Germinal center (tissue), 1 donor: ENCODE measurements at regions not wholly inside any gene's neighbourhood (a gene's known extent, or its start where the extent isn't known, plus 50 kb on each side); places are given as distances from the start of the nearest gene placed in this dataset.
"Not testable (repeated sequence)": the region's sequence is repeated elsewhere in the genome, so short reads cannot be mapped to it uniquely, and the experiment has no call there.

ENCODE experiments used
- DNase-seq: peaks from one replicate; pipeline ENCODE4 v3.0.0; 2012; ENCODE audit warnings: mixed read lengths, low spot score

DNA sequence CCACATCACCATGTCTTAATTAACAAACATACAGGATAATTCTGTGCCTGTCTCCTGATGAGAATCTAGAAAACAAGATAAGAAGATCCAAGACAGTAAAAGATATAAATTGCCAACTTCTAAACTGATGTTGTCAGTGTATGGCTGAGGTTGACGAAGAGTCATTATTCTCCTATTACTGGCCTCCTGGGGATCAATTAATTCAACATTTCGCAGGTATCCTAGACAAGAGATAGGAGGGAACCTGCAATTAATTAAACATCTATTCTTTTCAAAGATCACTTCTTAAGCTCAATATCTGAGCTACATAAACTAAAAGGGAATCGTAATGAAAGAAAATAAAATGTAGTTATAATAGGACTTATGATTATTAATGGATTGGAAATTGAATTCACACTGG is 232.0 kb upstream of the GRIA1 start:
- DNase-seq, result no peak

DNA sequence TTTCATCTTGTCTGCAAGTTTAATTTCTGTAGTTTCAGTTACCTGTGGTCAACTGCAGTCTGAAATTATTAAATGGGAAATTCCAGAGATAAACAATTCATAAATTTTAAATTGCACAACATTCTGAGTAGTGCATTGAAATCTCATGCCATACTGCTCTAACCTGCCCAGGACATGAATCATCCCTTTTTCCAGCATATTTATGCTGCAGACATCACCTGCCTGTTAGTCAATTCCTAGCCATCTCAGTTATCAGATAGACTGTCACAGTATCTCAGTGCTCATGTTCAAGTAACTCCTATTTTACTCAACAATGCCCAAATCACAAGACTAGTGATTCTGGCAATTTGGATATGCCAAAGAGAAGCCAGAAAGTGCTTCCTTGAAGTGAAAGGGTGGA is 223.0 kb upstream of the GRIA1 start:
- DNase-seq, result no peak

DNA sequence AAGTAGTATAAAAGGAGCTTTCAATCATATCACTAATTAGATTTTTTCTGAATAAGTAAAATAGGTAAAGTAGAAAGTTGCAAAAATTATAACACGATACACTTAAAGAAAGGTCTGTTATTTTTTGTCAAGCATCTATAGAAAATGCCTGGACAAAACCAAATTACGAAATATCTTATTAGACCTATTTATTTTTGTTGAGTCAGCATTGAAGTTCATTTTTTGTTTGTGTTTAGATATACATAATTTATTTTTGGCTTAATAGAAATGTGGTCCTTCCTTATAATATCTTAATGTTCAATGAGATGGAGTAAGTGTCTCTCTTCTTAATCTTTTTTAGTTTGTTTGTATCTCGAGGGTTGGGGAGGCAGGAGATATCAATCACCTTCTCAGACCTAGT is 214.8 kb upstream of the GRIA1 start:
- DNase-seq, result no peak

- DNase-seq, result no peak
Observed at GRCh38 chr5:153276151-153276550, 214.3 kb upstream of the GRIA1 start.

DNA sequence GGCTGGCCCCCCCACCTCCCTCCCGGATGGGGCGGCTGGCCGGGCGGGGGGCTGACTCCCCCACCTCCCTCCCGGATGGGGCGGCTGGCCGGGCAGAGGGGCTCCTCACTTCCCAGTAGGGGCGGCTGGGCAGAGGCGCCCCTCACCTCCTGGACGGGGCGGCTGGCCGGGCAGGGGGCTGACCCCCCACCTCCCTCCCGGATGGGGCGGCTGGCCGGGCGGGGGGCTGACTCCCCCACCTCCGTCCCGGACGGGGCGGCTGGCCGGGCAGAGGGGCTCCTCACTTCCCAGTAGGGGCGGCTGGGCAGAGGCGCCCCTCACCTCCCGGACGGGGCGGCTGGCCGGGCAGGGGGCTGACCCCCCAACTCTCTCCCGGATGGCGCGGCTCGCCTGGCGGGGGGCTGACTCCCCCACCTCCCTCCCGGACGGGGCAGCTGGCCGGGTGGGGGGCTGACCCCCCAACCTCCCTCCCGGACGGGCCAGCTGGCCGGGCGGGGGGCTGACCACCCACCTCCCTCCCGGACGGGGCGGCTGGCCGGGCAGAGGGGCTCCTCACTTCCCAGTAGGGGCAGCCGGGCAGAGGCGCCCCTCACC is 194.1 kb upstream of the GRIA1 start:
- DNase-seq, result not testable (repeated sequence)

DNA sequence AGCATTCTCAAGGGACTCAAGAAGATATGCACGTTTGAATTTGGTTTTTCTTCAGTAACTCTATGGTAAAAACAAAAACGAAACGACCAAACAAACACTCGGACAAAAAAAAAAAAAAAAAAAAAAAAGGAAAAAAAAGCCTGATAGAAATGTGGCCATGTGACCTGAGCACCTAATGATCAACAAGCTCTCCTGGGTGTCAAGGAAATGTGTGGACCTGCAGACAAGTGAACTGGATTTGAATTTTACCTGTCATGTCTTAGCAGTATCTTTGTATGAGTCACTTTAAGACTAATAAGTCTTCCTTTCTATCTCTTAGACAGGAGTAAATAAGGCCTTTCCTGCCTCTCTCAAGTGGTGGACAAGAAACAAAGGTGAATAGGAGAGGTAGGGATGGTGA is 190.6 kb upstream of the GRIA1 start:
- no peak for DNase-seq

DNA sequence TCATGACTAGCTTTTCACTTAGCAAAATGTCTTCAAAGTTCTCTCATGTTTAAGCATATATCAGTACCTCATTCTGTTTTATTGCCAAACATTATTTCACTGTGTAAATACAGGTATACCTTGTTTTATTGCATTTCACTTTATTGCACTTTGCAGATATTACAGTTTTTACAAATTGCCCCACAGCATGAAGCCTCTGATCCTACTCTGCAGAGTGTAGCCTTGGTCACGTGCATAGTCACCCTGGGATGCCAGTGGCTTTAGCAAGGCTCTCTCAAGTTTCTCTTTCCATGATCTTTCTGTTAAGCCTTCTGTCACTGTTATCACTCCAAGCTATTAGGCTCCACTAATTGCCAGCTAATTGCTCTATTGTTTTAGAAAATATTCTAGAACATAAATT is 182.2 kb upstream of the GRIA1 start:
- DNase-seq, result no peak

DNA sequence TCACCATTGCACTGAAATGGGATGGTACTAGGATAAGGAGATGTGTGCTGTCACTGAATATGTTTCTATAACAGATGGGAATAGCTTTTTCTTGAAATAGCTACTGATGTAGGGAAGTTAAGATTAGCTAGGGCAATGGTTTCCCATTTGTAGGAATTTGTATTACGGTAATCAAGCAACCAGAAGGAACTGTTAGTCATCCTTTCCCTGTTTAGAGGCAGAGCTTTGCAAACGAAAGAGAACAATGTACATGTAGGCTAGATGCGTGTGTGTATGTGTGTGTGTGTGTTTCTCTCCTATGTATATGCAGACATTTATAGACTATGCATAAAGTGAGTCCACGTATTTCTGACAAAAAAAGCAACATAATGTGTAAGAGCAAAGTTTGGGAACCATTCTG is 171.9 kb upstream of the GRIA1 start:
- no peak for DNase-seq

- DNase-seq, result no peak
Observed at GRCh38 chr5:153321478-153321877, 169.0 kb upstream of the GRIA1 start.

- DNase-seq, result no peak
Observed at GRCh38 chr5:153340139-153340538, 150.3 kb upstream of the GRIA1 start.

- DNase-seq, result no peak
Observed at GRCh38 chr5:153340738-153341137, 149.7 kb upstream of the GRIA1 start.

GRCh38 chr5:153342487-153342886 is 148.0 kb upstream of the GRIA1 start:
- DNase-seq, result no peak

- no peak for DNase-seq
Observed at GRCh38 chr5:153347611-153348010, 142.9 kb upstream of the GRIA1 start.

GRCh38 chr5:153350175-153350883 is 140.1 kb upstream of the GRIA1 start:
- DNase-seq, result no peak

GRCh38 chr5:153352685-153353219 is 137.7 kb upstream of the GRIA1 start:
- no peak for DNase-seq

DNA sequence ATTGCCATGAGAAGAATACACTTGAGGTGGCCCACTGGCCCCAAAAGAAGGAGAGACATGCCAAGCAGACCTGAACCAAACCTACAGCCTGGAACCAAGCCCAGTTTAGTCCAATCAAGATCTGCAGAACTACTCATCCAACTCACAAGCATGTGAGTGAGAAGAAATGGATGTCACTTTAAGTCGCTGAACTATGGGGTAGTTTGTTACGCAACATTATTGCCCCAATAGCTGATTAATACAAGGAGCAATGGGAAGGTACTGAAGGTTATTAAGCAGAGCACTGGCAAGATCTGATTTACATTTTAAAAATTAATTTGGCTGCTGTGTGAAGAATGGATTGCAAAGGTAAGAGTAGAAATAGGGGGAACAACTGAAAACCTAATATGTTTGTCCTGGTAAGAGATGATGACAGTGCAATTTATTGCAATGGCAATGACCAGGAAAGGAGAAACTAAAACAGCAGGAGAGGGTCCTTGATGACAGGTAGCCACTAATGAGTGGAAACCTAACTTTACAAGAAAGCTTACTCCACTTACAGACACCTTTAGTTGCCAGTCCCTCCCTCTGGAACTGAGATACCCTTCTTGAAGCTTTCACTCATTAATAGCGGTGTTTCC is 132.9 kb upstream of the GRIA1 start:
- DNase-seq, result no peak

- DNase-seq, result no peak
Observed at GRCh38 chr5:153358315-153358976, 132.0 kb upstream of the GRIA1 start.

DNA sequence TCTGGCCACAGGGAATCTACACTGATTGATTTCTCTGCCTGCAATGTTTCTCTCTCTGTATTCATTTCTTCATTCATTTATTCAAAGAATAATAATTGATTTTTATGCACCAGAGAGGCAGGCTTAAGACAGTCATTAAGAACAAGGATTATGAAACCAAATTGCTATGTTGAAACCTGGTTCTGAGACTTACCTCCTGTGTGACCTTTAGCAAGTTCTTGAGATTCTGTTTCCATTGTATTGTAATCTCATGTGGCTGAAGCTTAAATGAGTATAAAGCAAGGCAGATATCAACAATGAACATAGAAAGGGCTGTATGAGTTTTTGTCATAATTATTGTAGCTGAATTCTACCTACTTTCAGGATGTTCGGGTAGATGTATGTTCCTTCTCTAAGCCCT is 129.6 kb upstream of the GRIA1 start:
- no peak for DNase-seq

- DNase-seq, result no peak
Observed at GRCh38 chr5:153361735-153362409, 128.6 kb upstream of the GRIA1 start.

- no peak for DNase-seq
Observed at GRCh38 chr5:153365547-153365946, 124.9 kb upstream of the GRIA1 start.

DNA sequence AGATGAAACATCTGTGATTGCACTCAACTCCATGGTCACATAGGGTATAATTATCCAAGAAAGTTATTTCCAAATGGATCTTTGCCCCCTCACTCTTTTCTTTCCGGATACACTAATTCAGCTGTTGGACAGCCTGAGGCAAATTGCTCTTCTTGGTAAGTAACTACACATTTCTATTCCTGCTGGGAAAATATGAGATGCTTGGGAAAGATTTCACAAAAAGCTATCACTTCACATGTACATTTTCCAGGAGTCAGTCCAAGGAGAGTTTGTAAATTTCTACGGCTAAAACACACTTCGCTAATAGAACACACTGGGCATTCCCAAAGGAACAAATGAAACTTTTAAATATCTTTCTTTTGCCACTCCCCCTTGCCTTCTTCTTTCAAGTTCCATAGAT is 123.0 kb upstream of the GRIA1 start:
- DNase-seq, result no peak

GRCh38 chr5:153372425-153373129 is 117.9 kb upstream of the GRIA1 start:
- no peak for DNase-seq
